GM23338 (cell line): ENCODE measurements at regions not wholly inside any gene's neighbourhood (a gene's known extent, or its start where the extent isn't known, plus 50 kb on each side); places are given as distances from the start of the nearest gene placed in this dataset.

Experiments
- ATAC-seq: fragments of 200-7000 bp; cut with Tn5 transposase; 3 replicates; pipeline ENCODE4 v1.9.1; 2020
- DNase-seq: peaks from one replicate; pipeline ENCODE4 v3.0.0-alpha.2; 2015; ENCODE audit warnings: low spot score
- H2AFZ ChIP-seq: fragments of 200-600 bp; sonication (generic); 2 replicates; pipeline ENCODE4 v1.8.0; 2016; ENCODE audit warnings: antibody characterized with exemption, mild to moderate bottlenecking, moderate library complexity
- H3F3A ChIP-seq: fragments of 200-600 bp; sonication (generic); replicated peaks from 2 replicates; pipeline ENCODE4 v1.8.0; 2017; ENCODE audit warnings: antibody characterized with exemption, mixed run types, low read depth
- H3K27ac ChIP-seq: fragments of 200-600 bp; sonication (generic); 2 replicates; pipeline ENCODE4 v1.6.1; 2016; ENCODE audit warnings: low read depth
- H3K27me3 ChIP-seq: fragments of 200-600 bp; sonication (generic); 2 replicates; pipeline ENCODE4 v1.8.0; 2016; ENCODE audit warnings: mild to moderate bottlenecking, mixed run types, moderate library complexity; ENCODE audit not compliant: insufficient read depth
- H3K36me3 ChIP-seq: fragments of 200-600 bp; sonication (generic); 2 replicates; pipeline ENCODE4 v1.8.0; 2016; ENCODE audit warnings: mild to moderate bottlenecking; ENCODE audit not compliant: insufficient read depth
- H3K4me1 ChIP-seq: fragments of 200-600 bp; sonication (generic); 2 replicates; pipeline ENCODE4 v1.8.0; 2016; ENCODE audit warnings: mild to moderate bottlenecking, moderate library complexity; ENCODE audit not compliant: insufficient read depth
- H3K4me2 ChIP-seq: fragments of 200-600 bp; sonication (generic); 2 replicates; pipeline ENCODE4 v1.7.1; 2017; ENCODE audit warnings: mixed run types
- H3K4me3 ChIP-seq: fragments of 200-600 bp; sonication (generic); 2 replicates; pipeline ENCODE4 v1.6.1; 2016; ENCODE audit warnings: mixed run types
- H3K79me2 ChIP-seq: fragments of 200-600 bp; sonication (generic); replicated peaks from 2 replicates; pipeline ENCODE4 v1.8.0; 2017; ENCODE audit warnings: mild to moderate bottlenecking; ENCODE audit not compliant: insufficient read depth
- H3K9me2 ChIP-seq: fragments of 200-600 bp; sonication (generic); 2 replicates; pipeline ENCODE4 v1.8.0; 2017; ENCODE audit not compliant: insufficient read depth
- H4K20me1 ChIP-seq: fragments of 200-600 bp; sonication (generic); replicated peaks from 2 replicates; pipeline ENCODE4 v1.8.0; 2017; ENCODE audit warnings: mild to moderate bottlenecking; ENCODE audit not compliant: insufficient read depth
- H3K27ac Mint-ChIP-seq: 2 replicates; pipeline ENCODE4 v1.8.0; 2020; ENCODE audit warnings: inconsistent platforms, mild to moderate bottlenecking, moderate library complexity, mixed read lengths
- H3K27me3 Mint-ChIP-seq: 3 replicates; pipeline ENCODE4 v1.8.0; 2022; ENCODE audit warnings: low read depth, mild to moderate bottlenecking, moderate library complexity, mixed read lengths, inconsistent platforms; ENCODE audit not compliant: insufficient read depth, poor library complexity
- H3K36me3 Mint-ChIP-seq: 3 replicates; pipeline ENCODE4 v1.8.0; 2021; ENCODE audit warnings: low read depth, mild to moderate bottlenecking, inconsistent platforms, moderate library complexity, mixed read lengths
- H3K4me1 Mint-ChIP-seq: 3 replicates; pipeline ENCODE4 v1.8.0; 2020; ENCODE audit warnings: mild to moderate bottlenecking, inconsistent platforms, mixed read lengths
- H3K4me3 Mint-ChIP-seq: 3 replicates; pipeline ENCODE4 v1.8.0; 2021; ENCODE audit warnings: moderate library complexity, mild to moderate bottlenecking, inconsistent platforms, mixed read lengths
- H3K9me3 Mint-ChIP-seq: 3 replicates; pipeline ENCODE4 v1.8.0; 2020; ENCODE audit warnings: moderate library complexity, mild to moderate bottlenecking, inconsistent platforms, mixed read lengths
- CREB1 ChIP-seq: fragments of 250-450 bp; sonication (Bioruptor Pico); IDR thresholded peaks from 2 replicates; pipeline ENCODE4 v1.5.0; 2020; ENCODE audit warnings: low read depth, mild to moderate bottlenecking, moderate library complexity
- CTCF ChIP-seq, 2 experiments: fragments of 200-600 bp in 1 of 2; sonication (generic) in 1 of 2; conservative IDR thresholded peaks; 2 replicates each; pipeline versions ENCODE4 v1.5.1 to v1.6.1; 2016 to 2017; ENCODE audit warnings: antibody characterized with exemption in 2 of 2, low read depth in 2 of 2, mild to moderate bottlenecking in 2 of 2, moderate library complexity in 1 of 2
- ETS1 ChIP-seq: IDR thresholded peaks from 2 replicates; pipeline ENCODE4 v1.6.1; 2016; ENCODE audit warnings: antibody characterized with exemption
- EZH2 ChIP-seq: fragments of 200-600 bp; sonication (generic); IDR thresholded peaks from one replicate; pipeline ENCODE4 v1.8.0; 2017; ENCODE audit warnings: antibody characterized with exemption, mild to moderate bottlenecking, low read depth; ENCODE audit not compliant: unreplicated experiment
- EZH2phosphoT487 ChIP-seq: fragments of 200-600 bp; sonication (generic); IDR thresholded peaks from one replicate; pipeline ENCODE4 v1.8.1; 2018; ENCODE audit warnings: antibody characterized with exemption; ENCODE audit not compliant: unreplicated experiment
- JUNB ChIP-seq: IDR thresholded peaks from one replicate; pipeline ENCODE4 v1.6.1; 2016; ENCODE audit warnings: antibody characterized with exemption; ENCODE audit not compliant: unreplicated experiment
- NANOG ChIP-seq: IDR thresholded peaks from 2 replicates; pipeline ENCODE4 v1.6.1; 2016; ENCODE audit warnings: antibody characterized with exemption, borderline replicate concordance
- POLR2AphosphoS5 ChIP-seq: IDR thresholded peaks from 2 replicates; pipeline ENCODE4 v1.6.1; 2016; ENCODE audit warnings: antibody characterized with exemption, low read depth
- STAT1 ChIP-seq: IDR thresholded peaks from one replicate; pipeline ENCODE4 v1.6.1; 2016; ENCODE audit warnings: antibody characterized with exemption; ENCODE audit not compliant: unreplicated experiment
- ZNF114 ChIP-seq: fragments of 250-450 bp; sonication (Bioruptor Pico); IDR thresholded peaks from 2 replicates; pipeline ENCODE4 v1.5.0; 2020; ENCODE audit warnings: mild to moderate bottlenecking, moderate library complexity
- ZNF331 ChIP-seq: fragments of 250-450 bp; sonication (Bioruptor Pico); IDR thresholded peaks from 2 replicates; pipeline ENCODE4 v1.5.0; 2020; ENCODE audit warnings: low read depth, mild to moderate bottlenecking, moderate library complexity
- ZNF462 ChIP-seq: fragments of 250-450 bp; sonication (Bioruptor Pico); IDR thresholded peaks from 2 replicates; pipeline ENCODE4 v1.5.0; 2020; ENCODE audit warnings: mild to moderate bottlenecking, moderate library complexity

- no peak overlapping the region for H3K27ac Mint-ChIP-seq
- H3F3A ChIP-seq = no peaks in the 10 kb centered on the region
- H3K36me3 Mint-ChIP-seq = no peaks in the 10 kb centered on the region
- H4K20me1 ChIP-seq = no peaks in the 10 kb centered on the region
- ATAC-seq (no peak), DNase-seq (no peak)
- H3K4me1 ChIP-seq = no peaks in the 10 kb centered on the region
- 0 out of 2 replicates have a peak, but pooled peaks cover 5% of the 10 kb centered on the region for H3K9me2 ChIP-seq
- H3K4me3 ChIP-seq = no peak overlapping the region
- H2AFZ ChIP-seq = no peak overlapping the region
- peaks cover 4% of the 10 kb centered on the region for H3K27me3 Mint-ChIP-seq
- H3K4me3 Mint-ChIP-seq = no peak overlapping the region
- H3K27ac ChIP-seq = no peak overlapping the region
- H3K4me1 Mint-ChIP-seq = peaks cover 3% of the 10 kb centered on the region; the same call in 2 of the 3 replicates
- H3K36me3 ChIP-seq = no peaks in the 10 kb centered on the region
- H3K27me3 ChIP-seq = no peaks in the 10 kb centered on the region
- no peaks in the 10 kb centered on the region for H3K9me3 Mint-ChIP-seq
- H3K4me2 ChIP-seq = no peak overlapping the region
- H3K79me2 ChIP-seq = no peaks in the 10 kb centered on the region
- TF ChIP-seq CREB1 (no peak), CTCF (conservative IDR thresholded peaks at IDR 0.05; ENCODE audit: low read depth in 2 of 2) (no peak), STAT1 (no peak), NANOG (no peak), JUNB (no peak), EZH2phosphoT487 (no peak), EZH2 (no peak), ZNF331 (CRISPR knock-in tag) (no peak), ETS1 (no peak), ZNF114 (no peak)
Observed at GRCh38 chr7:96629884-96630283, 79.8 kb downstream of the SEM1 start.

GRCh38 chr7:96624954-96625353 is 84.7 kb downstream of the SEM1 start:
- Histone ChIP-seq H3K4me1 (no peaks in the 10 kb centered on the region), H2AFZ (no peak overlapping the region), H3K9me2 (0 out of 2 replicates have a peak, but pooled peaks cover 5% of the 10 kb centered on the region), H4K20me1 (no peaks in the 10 kb centered on the region), H3K79me2 (no peaks in the 10 kb centered on the region), H3K36me3 (no peaks in the 10 kb centered on the region), H3K27me3 (no peaks in the 10 kb centered on the region), H3K4me3 (no peak overlapping the region), H3K4me2 (no peak overlapping the region), H3F3A (no peaks in the 10 kb centered on the region), H3K27ac (no peak overlapping the region)
- peak; percentile 85 for ATAC-seq
- DNase-seq = peak; percentile 31
- Mint-ChIP-seq H3K4me1 (peaks cover 7% of the 10 kb centered on the region; the same call in 2 of the 3 replicates), H3K36me3 (no peaks in the 10 kb centered on the region; the same call in 2 of the 3 replicates), H3K27me3 (no peaks in the 10 kb centered on the region), H3K4me3 (no peak overlapping the region), H3K9me3 (no peaks in the 10 kb centered on the region), H3K27ac (no peak overlapping the region)
- TF ChIP-seq ZNF331 (CRISPR knock-in tag) = no peak
- TF ChIP-seq JUNB = no peak
- TF ChIP-seq EZH2 = no peak
- no peak for TF ChIP-seq ZNF114
- no peak for TF ChIP-seq STAT1
- TF ChIP-seq ZNF462 (CRISPR knock-in tag) = no peak
- TF ChIP-seq EZH2phosphoT487 = no peak
- TF ChIP-seq POLR2AphosphoS5 = no peak
